CD4-positive, alpha-beta T cell treated with Interleukin-4 for 1 hour (primary cell): ENCODE measurements at regions not wholly inside any gene's neighbourhood (a gene's known extent, or its start where the extent isn't known, plus 50 kb on each side); places are given as distances from the start of the nearest gene placed in this dataset.
"Not testable (repeated sequence)": the region's sequence is repeated elsewhere in the genome, so short reads cannot be mapped to it uniquely, and the experiment has no call there.

Experiments
- DNase-seq, 2 donors: peaks; one replicate each; pipeline ENCODE4 v3.0.0-alpha.2; 2020 to 2022

GRCh38 chr1:66424530-66424929 lies 109.4 kb upstream of the SGIP1 start:
- not testable (repeated sequence) for DNase-seq

GRCh38 chr1:66426239-66426853 lies 107.6 kb upstream of the SGIP1 start:
- DNase-seq: no peak

GRCh38 chr1:66430815-66431214 lies 103.1 kb upstream of the SGIP1 start:
- DNase-seq: not testable (repeated sequence)

GRCh38 chr1:66431999-66432398 lies 102.0 kb upstream of the SGIP1 start:
- no peak for DNase-seq

GRCh38 chr1:66433611-66434010 lies 100.3 kb upstream of the SGIP1 start:
- no peak for DNase-seq

GRCh38 chr1:66434096-66434495 lies 99.9 kb upstream of the SGIP1 start:
- DNase-seq: no peak

GRCh38 chr1:66435541-66435940 lies 98.4 kb upstream of the SGIP1 start:
- no peak for DNase-seq

GRCh38 chr1:66436378-66437135 lies 97.4 kb upstream of the SGIP1 start:
- DNase-seq: peak; percentile 46 to 59

GRCh38 chr1:66437136-66437401 lies 96.9 kb upstream of the SGIP1 start:
- no peak for DNase-seq

GRCh38 chr1:66438062-66438461 lies 95.9 kb upstream of the SGIP1 start:
- no peak for DNase-seq

GRCh38 chr1:66438501-66438900 lies 95.5 kb upstream of the SGIP1 start:
- no peak for DNase-seq

- peak in 1 of 2 donors; percentile 18 for DNase-seq
Observed at GRCh38 chr1:66439031-66439740, 94.8 kb upstream of the SGIP1 start.

GRCh38 chr1:66443793-66444192 lies 90.2 kb upstream of the SGIP1 start:
- DNase-seq: no peak

- DNase-seq: no peak
Observed at GRCh38 chr1:66444438-66445265, 89.3 kb upstream of the SGIP1 start.

GRCh38 chr1:66445492-66446181 lies 88.3 kb upstream of the SGIP1 start:
- DNase-seq: peak; percentile 67 to 70

- peak; percentile 49 to 83 for DNase-seq
Observed at GRCh38 chr1:66446261-66447001, 87.5 kb upstream of the SGIP1 start.

GRCh38 chr1:66450043-66450514 lies 83.9 kb upstream of the SGIP1 start:
- no peak for DNase-seq

- no peak for DNase-seq
Observed at GRCh38 chr1:66450847-66451246, 83.1 kb upstream of the SGIP1 start.

GRCh38 chr1:66452162-66452561 lies 81.8 kb upstream of the SGIP1 start:
- DNase-seq: no peak

- DNase-seq: no peak
Observed at GRCh38 chr1:66452982-66453381, 81.0 kb upstream of the SGIP1 start.

- no peak for DNase-seq
Observed at GRCh38 chr1:66455446-66455845, 78.5 kb upstream of the SGIP1 start.

GRCh38 chr1:66460776-66461175 lies 73.2 kb upstream of the SGIP1 start:
- DNase-seq: no peak
